ENCODE measurements at regions not wholly inside any gene's neighbourhood (a gene's known extent, or its start where the extent isn't known, plus 50 kb on each side); places are given as distances from the start of the nearest gene placed in this dataset.

DNA sequence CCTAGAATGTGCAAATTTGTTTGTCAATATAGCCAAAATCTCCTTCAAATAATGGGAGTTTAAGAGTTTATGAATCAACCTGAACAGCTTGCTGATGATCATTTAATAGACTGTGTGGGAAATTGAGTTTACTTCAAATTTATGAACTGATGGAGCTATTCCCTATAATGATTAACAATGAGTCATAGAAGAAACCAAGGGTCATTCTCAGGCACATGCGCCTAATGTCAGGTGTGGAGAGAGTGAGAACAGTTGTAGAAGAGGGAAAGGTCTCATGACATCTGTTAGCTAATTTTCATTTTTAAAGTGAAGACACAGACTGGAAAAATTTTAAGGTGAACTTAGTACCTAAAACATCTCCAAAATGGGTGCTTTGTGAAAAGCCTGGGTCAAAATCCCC lies 191.8 kb downstream of the BMP4 start:
- TF ChIP-seq, protein P1, sequence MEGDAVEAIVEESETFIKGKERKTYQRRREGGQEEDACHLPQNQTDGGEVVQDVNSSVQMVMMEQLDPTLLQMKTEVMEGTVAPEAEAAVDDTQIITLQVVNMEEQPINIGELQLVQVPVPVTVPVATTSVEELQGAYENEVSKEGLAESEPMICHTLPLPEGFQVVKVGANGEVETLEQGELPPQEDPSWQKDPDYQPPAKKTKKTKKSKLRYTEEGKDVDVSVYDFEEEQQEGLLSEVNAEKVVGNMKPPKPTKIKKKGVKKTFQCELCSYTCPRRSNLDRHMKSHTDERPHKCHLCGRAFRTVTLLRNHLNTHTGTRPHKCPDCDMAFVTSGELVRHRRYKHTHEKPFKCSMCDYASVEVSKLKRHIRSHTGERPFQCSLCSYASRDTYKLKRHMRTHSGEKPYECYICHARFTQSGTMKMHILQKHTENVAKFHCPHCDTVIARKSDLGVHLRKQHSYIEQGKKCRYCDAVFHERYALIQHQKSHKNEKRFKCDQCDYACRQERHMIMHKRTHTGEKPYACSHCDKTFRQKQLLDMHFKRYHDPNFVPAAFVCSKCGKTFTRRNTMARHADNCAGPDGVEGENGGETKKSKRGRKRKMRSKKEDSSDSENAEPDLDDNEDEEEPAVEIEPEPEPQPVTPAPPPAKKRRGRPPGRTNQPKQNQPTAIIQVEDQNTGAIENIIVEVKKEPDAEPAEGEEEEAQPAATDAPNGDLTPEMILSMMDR (conservative IDR thresholded peaks at IDR 0.05): no peak
- no peak for TF ChIP-seq EZH2 (IDR thresholded peaks at IDR 0.05; ENCODE audit: low read depth)
